ENCODE measurements at regions not wholly inside any gene's neighbourhood (a gene's known extent, or its start where the extent isn't known, plus 50 kb on each side); places are given as distances from the start of the nearest gene placed in this dataset.
"Not testable (repeated sequence)": the region's sequence is repeated elsewhere in the genome, so short reads cannot be mapped to it uniquely, and the experiment has no call there.

DNA sequence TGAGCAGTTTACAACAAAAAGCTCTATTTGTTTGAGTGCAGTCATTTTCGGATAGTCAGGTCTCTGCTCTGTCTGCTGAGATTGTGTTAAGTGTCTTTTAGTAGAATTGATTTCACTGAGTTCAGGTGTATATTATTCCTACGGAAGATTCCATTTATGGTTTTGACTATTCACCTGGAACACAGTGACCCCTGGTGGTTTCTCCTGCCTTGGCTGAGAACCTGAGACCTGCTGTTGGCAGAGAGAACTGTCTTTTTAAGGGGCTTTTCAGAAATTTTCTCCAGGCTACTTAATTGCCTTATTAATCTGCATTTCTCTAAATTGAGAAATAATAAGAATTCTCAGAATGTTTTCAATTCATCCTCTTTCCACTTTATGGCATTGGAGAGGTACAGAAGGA lies 508.0 kb downstream of the TBC1D32 start:
- no peak for DNase-seq (ENCODE audit: low spot score)

DNA sequence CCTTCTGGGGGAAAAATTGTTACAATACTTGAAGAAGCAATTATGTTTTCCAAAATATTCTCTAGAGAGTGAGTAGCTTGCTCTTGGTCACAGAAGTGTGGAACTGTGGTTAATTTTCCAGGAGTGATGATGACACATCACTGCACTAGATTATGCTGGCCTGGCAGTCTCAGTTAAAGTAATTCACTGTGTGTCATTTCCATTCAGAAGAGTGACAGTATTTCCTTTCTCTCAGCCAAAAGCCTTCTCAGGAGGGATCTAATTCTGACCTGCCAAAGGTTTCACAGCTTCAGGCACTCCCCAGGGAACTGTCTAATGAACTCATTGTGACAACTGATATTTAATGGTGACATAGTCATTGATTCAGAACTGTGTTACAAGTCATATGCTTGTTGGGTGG lies 517.5 kb downstream of the TBC1D32 start:
- no peak for DNase-seq (ENCODE audit: low spot score)

GRCh38 chr6:120805276-120805675 lies 529.0 kb downstream of the TBC1D32 start:
- no peak for DNase-seq (ENCODE audit: low spot score)

GRCh38 chr6:120804612-120805011 lies 529.7 kb downstream of the TBC1D32 start:
- no peak for DNase-seq (ENCODE audit: low spot score)

GRCh38 chr6:120786682-120787081 lies 547.6 kb downstream of the TBC1D32 start:
- DNase-seq (ENCODE audit: low spot score): no peak

- no peak for DNase-seq (ENCODE audit: low spot score)
Observed at GRCh38 chr6:120786256-120786655, 548.0 kb downstream of the TBC1D32 start.

- no peak for DNase-seq (ENCODE audit: low spot score)
Observed at GRCh38 chr6:120785459-120786086, 548.7 kb downstream of the TBC1D32 start.

DNA sequence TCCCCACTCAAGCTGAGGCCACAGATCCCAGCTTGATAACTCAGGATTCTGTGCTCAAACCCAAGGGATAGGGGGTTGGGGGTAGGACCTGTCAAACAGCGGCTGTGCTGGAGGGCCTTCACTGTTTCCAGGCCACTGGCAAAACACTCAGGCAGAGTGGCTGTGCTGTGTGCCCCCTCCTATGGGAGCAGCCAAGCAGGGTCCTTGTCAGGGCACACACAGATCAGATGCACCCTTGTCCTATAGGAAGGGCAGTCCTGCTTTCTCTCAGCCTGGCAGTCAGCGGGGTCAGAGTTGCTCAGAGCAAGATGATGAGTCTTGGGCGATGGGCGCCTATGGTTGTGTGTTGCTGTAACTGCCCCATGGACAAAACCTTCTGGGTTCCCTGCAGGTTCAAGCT lies 554.8 kb downstream of the TBC1D32 start:
- DNase-seq (ENCODE audit: low spot score): no peak

- DNase-seq (ENCODE audit: low spot score): no peak
Observed at GRCh38 chr6:120775698-120776097, 558.6 kb downstream of the TBC1D32 start.

DNA sequence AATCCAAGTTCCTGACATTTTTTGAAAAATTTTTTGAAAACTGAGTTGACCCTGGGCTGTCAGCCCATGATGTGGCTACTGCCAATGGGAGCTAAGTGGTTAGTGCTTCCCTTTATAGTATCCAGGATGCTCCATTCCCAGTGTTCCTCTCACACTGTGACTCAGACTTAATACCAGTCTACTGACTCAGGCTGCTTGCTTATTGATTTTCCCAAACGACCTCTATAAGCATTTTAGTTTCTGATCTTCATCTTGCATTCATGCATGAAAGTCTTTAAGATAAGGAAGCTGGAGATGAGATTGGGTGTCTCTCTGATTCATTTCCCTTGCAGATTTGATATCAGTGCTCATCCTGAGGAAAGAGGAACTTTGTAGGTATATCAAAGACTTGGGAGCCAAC lies 560.0 kb downstream of the TBC1D32 start:
- no peak for DNase-seq (ENCODE audit: low spot score)

DNA sequence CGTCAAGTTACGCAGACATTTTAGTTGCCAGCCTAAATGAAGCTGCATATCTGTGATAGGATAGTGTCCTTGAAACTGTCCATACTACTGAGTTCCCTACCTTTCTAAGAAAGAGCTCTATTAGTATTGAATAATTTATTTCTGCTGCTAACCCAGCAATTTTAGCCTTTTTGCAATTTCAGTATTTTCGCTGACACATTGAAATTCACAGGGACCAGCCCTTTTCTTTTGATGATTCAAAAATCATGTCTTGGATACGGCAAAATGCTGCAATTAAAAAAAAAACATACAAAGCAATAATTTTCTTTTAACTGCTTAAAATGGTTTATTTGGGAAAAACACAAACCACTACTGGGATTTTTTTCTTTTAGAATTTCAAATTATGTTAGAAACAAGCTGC lies 563.3 kb downstream of the TBC1D32 start:
- no peak for DNase-seq (ENCODE audit: low spot score)

- no peak for DNase-seq (ENCODE audit: low spot score)
Observed at GRCh38 chr6:120764312-120764711, 570.0 kb downstream of the TBC1D32 start.

- DNase-seq (ENCODE audit: low spot score): no peak
Observed at GRCh38 chr6:120759570-120759969, 574.7 kb downstream of the TBC1D32 start.

DNA sequence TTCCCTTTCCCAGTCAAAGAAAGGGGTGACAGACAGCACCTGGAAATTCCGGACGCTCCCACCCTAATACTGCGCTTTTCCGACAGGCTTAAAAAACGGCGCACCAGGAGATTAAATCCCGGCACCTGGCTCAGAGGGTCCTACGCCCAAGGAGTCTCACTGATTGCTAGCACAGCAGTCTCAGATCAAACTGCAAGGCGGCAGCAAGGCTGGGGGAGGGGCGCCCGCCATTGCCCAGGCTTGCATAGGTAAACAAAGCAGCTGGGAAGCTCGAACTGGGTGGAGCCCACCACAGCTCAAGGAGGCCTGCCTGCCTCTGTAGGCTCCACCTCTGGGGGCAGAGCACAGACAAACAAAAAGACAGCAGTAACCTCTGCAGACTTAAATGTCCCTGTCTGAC lies 585.7 kb downstream of the TBC1D32 start:
- DNase-seq (ENCODE audit: low spot score): not testable (repeated sequence)

GRCh38 chr6:120736740-120737139 lies 597.5 kb downstream of the TBC1D32 start:
- no peak for DNase-seq (ENCODE audit: low spot score)

GRCh38 chr6:120735641-120736040 lies 598.6 kb downstream of the TBC1D32 start:
- no peak for DNase-seq (ENCODE audit: low spot score)

DNA sequence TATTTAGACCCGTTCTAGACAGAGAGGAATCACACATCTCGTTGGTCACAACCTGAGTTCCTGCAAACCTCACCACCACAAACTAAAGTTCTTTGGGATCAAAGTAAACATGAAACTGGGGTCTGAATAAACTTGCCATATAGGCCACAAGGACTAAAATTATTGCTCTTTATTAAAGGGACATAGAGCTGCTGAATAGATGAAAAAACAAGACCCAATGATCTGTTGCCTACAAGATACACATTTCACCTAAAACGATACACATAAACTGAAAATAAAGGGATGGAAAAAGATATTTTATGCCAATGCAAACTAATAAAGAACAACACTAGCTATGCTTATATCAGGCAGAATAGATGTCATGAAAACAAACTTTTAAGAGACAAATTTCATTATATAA lies 623.0 kb downstream of the TBC1D32 start:
- DNase-seq (ENCODE audit: low spot score): no peak

DNA sequence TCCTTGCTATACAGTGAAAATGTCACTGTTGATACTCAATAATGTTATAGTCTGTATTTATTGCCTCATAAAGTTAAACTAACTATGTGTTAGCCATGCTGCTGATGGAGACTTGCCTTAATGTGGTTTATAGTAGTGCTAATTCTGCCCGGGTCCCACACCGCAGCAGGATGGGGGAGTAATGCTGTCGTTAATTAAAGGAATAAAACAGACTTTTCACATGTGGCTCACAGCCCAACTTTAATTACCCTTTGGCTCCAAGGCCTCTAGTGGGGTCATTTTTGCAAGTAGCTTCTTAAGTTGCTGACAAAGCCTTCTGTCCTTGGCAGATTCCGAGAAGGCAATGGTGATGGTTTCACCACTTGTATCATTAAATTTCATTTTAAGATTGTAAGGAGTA lies 634.3 kb downstream of the TBC1D32 start:
- no peak for DNase-seq (ENCODE audit: low spot score)

DNA sequence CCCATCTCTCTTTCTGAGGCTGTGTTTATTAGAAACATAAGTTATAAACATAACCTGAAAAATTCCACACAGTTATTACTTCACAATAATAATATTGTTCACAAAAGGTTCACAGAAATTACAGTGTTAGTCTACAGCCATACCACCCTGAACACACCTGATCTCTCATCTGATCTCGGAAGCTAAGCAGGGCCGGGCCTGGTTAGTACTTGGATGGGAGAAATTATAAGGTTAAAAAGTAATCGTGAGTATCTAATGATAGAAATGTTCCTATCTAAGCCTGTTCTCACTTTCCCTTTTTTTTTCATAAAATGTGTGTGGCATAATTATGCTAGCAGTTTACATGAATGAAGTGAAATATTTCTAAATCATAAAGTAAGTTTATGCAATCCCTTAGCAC lies 647.8 kb downstream of the TBC1D32 start:
- no peak for DNase-seq (ENCODE audit: low spot score)

DNA sequence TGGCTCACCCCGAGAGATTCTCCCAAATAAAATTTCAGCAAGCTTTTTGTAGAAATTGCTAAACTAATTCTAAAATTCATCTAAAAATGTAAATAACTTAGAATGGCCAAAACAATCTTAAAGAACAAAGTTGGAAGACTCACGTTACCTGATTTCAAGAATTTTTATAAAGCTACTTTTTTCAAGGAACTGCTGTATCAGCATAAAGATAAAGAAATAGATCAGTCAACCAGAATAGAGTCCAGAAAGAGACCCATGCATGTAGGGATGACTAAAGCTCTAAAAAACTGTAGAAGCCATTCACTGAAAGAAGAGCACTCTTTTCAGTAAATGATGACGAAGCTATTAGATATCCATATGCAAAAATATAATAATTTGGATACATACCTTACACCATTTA lies 652.1 kb downstream of the TBC1D32 start:
- DNase-seq (ENCODE audit: low spot score): no peak

GRCh38 chr6:120681204-120681603 lies 653.1 kb downstream of the TBC1D32 start:
- DNase-seq (ENCODE audit: low spot score): no peak

DNA sequence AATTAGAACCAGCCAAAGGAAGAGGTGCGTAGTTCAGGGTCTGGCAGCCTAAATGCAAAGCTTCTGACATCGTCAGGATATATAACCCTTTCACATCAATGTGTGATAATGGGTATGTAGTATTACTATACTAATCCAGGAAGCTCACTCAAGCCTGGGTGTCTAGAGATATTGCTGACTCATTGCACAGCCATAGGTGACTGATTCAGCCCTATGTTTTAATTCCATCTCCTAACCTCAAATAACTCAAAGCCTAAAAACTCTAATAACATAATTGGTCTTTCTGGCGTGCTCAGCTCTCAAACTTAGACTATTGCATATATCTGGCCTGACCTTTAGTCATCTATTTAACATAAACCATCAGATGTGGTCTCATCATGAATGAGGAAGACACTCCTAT lies 658.4 kb downstream of the TBC1D32 start:
- no peak for DNase-seq (ENCODE audit: low spot score)

DNA sequence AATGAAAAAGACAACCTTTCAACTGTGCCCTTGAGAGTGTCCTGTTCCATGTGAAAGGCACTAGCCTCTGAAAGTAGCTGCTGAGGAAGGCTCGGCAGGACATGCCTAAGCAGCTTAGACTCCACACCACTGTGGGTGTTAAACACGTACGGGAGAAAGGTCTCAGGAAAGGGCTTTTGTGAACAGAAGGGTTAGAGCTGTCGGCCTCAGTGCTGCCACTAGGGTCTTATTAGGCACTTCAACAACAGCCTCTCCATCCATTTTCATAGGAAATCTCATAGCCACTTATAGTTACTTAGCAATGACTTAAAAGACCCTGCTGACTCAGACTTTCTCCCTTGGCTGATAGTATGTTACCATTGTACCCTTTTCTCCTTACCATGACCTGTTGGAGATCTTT lies 662.8 kb downstream of the TBC1D32 start:
- no peak for DNase-seq (ENCODE audit: low spot score)

DNA sequence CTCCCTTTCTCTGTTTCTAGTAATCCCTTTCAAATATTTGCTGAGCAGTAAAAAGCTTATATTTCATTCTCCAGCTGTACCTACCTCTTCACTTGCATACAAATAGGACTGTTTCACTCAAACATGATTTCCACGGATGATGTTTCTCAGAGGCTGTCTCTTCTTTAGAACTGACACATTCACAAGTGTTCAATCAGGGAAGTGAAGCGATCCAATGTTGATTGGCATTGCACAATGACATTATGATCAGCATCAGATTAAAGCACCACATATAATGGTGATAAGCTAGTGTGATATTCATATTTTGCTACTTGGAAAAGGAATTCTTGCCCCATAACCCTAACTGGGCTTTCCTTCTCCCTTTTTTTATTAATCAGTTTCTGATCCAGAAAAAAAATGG lies 681.8 kb downstream of the TBC1D32 start:
- DNase-seq (ENCODE audit: low spot score): no peak
